Stimulated activated CD4-positive, alpha-beta T cell treated with anti-CD3 and anti-CD28 coated beads, Interleukin-1b, Interleukin-23, amount 100 ng/mL, for 48 hours (primary cell): ENCODE measurements at regions not wholly inside any gene's neighbourhood (a gene's known extent, or its start where the extent isn't known, plus 50 kb on each side); places are given as distances from the start of the nearest gene placed in this dataset.

Experiments used
- DNase-seq: peaks from one replicate; pipeline ENCODE4 v3.0.0-alpha.2; 2020

DNA sequence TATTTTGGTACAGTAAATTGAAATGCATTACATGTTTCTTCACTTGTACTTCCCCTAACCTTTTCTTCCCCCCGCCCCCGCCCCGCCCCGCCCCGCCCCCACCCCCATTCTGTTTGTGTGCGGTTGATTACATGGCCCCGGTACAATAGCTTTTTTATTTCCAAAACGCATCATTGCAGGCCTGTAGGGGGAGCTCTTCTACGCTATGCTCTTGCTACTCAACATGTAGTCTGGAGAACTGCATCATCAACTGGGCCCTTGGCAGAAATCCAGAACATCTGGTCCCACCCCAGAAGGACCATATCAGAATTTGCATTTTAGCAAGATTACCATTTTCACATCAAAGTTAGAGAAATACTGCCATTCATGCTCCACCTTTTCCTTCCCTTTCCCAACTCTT, 333.3 kb upstream of the DDX53 start:
- DNase-seq, result peak; percentile 1

DNA sequence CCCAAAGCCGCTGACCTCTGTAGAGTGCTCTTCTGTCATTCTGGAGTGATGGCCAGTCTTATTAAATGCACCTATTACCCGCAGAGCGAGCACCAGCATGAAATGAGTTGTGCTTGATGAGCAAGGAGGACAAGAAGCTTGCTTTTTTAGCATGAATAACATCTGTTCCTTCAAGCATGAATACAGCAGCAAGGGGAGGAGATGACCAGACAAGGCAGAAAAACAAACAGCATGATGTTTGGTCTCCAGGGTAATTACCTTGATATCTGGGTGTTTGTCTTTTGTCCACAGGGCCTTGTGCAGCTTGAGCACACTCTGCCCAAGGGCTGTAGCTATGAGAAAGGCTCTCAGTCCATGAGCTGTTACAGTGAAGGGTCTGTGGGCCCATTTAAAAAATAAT, 324.8 kb upstream of the DDX53 start:
- DNase-seq, result no peak

DNA sequence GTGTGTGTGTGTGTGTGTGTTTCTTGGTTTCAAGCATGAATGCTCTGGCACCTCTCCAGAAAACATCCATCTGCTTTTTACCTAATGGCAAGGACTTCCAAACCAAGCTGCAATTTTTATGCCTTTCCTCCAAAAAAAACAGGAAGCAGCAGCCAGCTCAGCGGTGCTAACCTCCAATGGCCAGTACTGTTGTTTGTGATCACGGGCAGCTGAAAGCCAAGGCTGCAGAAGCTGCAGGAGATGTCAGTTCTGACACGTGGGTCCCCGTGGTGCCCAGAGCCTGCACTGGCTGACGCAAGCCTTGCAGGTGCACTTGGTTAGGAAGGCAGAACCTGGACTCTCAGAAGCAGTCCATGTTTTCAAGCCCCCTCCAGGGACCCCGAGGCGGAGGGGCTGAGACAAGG, 313.6 kb upstream of the DDX53 start:
- DNase-seq, result no peak

DNA sequence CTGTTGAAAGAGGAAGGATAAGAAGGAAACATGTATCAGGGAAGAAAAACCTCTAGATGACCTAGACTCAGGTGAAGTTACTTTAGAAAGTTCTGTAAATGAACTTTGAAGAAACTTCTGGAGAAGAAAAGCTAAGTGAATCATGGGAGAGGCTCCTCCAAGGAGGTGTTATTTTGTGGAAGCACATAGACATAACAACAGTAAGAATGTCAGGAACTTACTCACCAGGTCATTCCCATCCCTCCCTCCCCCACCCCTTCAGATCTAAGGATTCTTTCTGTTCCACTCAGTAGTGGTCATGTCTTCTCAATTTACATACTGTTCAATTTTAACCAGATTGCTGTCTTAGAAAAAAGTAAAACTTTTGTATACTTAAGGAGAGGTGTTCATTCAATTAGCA, 310.5 kb upstream of the DDX53 start:
- no peak for DNase-seq

DNA sequence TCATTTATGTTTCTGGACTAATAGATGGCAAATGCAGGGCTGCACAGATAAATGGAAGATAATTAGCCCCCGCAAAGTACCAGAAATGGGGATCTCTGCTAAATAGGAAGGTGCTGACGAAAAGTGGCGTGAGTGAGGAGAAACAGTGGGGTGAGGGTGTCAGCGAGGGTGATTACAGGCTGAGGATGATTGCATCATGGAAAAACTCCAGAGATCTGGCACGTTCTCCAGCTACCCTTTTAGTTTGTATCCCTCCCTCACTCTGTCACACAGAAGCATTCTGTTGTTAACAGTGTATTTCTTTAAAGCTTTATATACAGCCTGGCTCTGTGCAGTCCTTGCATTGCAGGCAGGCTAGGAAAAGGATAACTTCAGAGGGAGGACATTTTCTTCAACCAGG, 309.6 kb upstream of the DDX53 start:
- DNase-seq, result no peak

DNA sequence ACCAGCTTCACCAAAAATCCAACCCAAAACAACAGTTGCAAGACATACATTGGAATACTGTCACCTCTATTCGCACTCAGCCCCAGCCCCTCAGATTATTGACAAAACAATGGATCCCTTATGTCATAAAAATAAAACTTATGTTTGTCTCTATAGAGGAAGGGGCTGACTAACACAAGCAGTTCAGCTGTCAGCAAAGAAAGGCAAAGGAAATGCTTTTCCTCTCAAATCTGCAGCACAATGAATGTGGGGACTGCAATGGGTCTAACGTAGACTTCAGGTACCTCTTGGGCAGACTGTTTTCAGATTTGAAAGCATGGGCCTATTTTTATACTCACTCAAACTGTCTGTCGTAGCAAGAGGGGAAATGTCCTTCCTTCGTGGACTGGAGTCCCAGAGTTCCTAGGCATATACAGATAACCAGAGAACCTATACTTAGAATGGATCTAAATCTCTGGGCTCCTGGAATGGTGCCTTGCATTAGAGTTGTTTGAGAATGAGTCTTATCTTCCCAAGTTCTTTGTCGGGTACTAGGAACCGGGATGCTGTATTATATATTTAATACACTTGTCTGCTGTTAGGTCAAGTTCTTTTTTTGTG, 307.7 kb upstream of the DDX53 start:
- DNase-seq, result no peak

DNA sequence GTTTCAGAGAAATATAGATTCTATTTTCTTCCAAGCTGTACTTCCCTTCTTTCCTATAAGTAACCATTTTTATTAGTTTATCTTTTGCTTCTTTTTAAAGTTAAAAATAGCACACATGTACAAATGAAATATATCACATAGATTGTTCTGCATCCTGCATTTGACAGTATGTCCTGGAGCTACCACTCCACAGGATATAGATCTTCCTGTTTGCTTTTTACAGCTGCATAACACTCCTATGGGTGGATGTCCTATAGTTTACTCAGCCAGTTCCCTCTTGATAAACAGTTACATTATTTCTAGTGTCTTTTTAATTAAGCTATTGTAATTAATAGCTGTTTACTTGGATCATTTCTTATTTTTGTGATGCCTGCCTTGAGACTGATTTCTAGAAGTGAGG, 301.6 kb upstream of the DDX53 start:
- no peak for DNase-seq

DNA sequence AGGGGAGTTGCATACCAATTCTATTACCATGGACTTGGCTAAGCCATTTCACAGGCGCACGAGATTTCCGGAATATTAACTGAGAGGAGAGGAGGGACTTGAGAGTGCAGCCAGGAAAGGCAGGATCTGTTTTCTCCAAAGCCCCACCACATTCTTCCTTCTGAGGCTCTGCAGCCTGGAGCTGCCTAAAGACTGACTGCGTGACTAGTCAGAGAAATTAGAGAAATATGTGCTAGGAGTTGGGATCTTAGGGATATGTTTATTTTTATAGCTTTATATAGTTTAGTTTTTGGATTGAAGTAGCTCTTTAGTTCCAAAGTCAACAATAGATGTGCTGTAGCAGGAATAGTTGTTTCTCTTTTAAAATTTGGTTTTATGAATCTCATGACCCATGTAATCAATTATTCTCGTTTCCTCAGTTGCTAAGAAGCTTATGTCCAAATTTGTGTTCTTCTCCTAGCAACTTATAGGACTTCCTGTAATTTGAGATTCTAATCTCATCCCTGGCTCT, 300.1 kb upstream of the DDX53 start:
- DNase-seq, result no peak

DNA sequence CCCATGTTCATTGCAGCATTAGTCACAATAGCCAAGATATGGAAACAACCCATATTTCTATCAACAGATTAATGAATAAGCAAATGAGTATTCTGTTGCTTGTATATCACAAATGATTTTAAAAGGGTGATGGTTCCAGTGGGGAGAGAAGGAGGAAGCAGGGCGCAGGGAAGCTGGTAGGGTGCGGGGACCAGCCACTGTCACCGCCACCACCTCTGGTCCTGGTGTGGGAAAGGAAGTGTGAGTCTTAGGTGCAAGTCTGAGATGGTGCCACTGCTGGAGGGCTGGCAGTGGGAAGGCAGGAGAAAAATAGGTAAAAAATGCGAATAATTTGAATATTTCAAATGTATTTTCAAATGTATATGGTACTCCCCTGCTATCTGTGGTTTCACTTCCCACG, 286.8 kb upstream of the DDX53 start:
- DNase-seq, result no peak

DNA sequence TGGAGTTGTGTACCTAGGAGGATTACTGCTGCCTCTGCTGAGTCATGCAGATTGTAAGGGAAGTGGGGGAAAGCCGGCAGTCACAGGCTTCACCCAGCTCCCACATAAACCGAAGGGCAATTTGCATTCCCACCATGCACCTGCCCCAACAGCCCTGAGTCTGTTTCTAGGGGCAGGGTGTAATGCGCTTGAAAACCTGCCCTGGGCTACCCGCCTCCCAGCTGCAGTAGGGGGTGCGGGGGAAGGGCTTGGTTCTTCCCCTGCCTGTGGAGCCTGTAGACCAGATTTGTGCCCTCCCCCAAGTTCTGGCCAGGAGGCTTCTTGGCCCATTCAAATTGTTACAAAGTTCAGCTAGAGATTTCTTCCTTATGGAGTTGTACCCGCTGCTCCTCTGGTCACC, 269.2 kb upstream of the DDX53 start:
- no peak for DNase-seq

DNA sequence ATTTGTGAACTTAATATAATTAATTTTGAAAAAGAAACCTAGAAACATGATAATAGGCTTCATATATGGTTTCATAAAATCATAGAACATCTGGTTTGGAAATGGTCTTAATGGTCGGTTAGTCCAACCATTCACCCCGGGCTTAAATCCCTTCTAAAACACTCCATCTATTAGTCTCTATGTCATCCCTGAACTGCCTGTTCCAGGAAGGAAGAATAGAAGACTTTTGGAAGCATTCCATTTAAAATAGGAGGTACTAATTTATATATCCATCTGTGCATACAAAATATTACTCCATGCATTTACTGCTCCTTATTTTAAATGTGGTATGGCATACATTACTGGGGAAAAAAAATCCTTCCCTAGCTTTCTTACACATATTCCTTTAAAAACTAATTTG, 262.2 kb upstream of the DDX53 start:
- DNase-seq, result no peak

DNA sequence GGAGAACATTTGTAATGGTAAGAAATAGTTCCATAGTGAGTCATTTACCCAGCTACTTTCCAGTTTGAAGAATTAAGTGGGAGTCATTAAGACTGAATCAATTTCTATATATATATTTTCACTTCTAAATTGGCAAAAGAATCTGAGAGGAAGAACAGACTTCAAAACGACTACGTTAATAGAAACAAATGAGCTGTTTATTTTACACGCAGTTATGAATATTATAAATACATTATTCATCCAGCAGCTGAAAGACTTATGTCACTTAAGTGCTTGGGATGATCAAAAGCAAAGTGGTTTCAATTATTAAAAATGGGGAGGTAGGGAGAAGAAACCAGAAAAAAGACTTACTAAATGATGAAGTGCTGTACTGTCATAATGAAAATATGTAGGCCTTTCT, 260.5 kb upstream of the DDX53 start:
- DNase-seq, result no peak

DNA sequence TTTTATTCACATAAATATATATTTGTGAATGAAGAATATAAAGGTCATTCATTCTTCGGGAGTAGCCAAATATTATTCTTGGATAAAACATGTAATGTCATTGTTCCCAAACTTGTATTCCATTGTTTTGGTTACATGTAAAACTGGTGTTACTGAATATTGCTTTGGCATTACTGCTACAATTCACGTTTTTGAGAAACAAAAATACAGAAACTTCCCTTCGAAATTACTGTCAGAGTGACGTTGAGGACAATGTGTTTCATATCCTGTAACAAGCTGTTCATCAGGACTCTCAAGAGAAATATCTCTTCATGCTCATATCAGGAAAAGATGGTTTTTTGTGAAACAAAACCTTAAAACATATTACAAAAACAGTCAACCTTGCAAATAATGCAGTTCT, 258.9 kb upstream of the DDX53 start:
- DNase-seq, result no peak

DNA sequence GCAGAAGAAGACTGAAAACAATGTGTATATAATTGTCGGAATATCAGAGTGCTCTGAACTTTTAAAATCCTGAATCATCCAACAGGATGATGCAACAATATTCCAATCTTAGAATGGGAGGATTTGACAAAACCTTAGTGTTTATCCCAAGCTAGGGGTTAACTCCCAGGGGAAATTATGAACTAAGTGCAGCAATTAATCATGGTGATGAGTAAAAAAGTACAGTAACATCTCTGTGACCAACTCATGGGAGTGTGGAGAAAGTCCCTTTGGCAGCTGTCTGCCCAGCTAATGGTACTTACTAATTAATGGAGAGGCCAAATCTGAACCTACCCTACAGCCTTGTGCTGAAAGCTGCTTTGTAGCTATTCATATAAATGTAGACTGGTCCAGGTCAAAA, 257.6 kb upstream of the DDX53 start:
- DNase-seq, result no peak

DNA sequence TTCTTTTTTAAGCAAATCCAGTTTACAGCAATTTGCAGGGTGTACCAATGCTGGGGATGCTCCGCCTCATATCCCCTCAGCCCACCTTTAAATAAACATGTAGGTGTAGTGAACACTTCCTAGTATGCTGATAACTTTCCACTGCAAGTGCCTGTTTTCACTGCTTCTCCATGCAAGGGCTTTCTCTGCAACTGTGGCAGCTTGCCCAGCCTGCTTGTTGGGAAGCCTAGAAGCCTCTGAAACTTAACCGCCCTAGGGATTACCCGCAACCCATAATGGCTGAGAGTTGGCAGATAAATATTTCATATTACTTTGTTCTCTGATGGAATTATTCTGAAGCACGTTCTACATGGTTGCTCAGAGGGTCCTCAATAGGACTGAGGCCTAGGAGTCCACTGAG, 253.7 kb upstream of the DDX53 start:
- no peak for DNase-seq

DNA sequence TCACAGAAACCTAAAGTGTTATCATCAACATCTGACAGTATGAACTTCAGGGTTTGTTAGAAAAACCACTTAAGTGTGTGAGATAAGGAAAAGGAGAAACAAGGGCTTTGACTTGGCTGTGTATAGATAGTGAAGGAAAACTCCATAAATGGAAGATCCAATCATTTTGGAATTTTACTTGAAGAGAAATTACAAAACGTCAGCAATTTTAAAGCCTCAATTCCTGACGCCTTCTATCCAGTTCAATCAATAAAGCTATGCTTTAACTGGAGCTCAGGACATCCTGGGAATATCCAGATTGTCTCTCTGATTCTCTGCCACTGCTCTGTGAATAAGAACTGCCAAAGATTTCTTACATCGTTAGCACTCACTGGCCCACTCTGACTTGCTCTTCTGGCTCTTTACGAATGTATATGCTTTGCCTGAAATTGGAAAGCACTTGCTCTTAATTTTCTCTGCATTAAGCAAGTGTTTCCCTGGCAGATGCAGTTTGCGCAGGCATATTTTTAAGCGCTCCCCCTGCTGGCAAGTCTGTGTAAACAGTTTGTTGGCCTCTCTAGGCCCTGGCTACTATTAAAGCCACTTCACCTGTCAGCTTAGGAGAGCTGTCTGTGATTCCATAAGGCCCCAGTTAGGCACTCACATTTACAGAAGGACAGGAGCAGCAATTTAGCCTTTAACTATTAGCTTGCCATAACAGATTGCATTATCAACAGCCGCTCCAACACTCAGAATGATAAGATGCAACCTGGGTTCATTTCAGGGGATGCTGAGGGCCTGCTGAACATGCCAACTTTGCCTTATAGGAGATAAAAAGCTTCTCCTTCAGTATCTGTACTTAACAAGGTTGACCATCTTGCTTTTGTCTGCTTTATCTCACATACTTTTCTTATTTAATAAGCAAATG, 251.4 kb upstream of the DDX53 start:
- DNase-seq, result peak; percentile 10

DNA sequence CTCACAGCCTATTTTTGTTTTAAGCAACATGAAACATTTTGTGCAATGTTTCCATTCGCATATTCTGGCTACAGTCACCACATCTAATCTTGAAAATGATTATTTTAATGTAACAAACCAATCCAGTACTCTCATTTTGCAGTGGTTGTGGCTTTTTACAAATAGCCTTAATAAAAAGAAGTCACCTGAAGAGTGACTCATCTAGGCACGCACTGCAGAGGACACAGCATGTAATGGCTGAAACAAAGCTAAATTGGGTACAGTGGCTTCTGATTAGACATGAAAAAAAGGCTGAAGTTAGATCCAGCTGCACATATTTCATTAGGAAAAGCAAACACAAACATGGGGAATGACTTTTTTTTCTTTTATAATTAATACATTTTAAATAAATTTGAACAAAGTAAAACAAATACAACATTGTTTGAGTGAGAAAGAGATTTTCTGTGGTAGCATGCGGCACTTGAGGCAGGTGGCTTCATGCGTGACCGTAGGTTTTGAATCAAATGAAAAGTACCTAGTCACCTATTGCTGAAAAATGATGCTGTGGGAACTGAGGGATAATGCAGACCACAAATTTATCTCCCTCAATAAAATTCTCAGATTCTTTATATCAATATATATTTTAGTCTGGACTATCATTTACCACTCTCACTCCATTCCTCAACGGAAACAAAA, 240.8 kb upstream of the DDX53 start:
- no peak for DNase-seq

DNA sequence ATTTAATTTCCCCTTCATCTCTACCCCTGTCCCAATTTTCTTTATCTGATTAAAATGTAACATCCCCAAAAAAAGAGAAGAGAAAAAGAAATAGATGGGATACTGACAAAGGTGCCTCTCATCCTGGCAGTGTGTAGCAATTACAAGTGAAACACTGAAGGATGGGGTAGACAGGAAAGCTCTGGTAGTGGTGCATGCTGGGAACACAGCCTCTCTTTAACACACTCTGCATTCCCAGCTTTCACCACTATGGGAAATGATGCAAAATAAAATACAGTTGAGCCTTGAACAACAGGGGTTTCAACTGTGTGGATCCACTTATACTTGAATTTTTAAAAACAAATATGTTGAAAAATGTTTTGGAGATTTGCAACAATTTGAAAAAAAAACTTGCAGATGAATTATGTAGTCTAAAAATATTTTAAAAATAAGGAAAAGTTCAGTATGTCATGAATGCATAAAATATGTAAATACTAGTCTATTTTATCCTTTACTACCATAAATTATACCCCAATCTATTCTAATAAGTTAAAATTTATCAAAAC, 239.2 kb upstream of the DDX53 start:
- DNase-seq, result no peak

DNA sequence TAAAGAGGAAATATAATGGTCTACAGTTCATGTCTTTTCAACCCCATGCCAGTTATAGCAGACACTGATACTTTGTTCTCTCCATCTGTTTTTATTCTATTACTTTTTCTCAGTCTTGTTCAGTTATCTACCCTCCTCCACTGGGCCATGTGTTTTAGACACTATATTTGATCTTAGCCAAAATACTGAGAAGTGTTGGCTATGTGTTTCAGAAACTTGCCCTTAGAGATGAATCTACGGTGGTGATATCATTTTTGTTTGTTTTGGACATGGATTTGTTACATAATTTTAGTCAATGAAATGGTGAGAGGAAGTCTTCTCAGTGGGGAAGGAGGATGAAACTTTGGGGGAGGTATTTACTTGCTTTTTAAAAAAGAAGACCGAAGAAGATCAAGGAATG, 211.5 kb upstream of the DDX53 start:
- no peak for DNase-seq

DNA sequence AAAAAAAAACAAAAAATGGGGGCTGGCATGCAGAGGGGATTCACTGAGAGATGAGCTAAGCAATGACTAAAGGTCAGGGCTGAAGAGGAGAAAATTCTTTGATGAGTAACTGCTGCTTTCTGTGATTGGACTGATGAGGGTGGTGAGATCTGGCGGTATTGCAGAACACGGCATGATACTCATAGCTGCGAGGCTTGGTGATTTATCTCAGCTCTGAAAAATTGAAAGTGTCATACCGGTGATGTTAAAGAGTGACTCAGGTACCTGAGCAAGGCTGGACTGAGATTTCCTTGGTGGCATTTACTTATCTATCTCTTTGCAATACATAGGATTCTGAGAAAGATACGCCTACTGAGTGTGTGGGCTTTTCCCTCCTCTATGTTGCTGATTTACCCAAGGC, 204.1 kb upstream of the DDX53 start:
- no peak for DNase-seq

DNA sequence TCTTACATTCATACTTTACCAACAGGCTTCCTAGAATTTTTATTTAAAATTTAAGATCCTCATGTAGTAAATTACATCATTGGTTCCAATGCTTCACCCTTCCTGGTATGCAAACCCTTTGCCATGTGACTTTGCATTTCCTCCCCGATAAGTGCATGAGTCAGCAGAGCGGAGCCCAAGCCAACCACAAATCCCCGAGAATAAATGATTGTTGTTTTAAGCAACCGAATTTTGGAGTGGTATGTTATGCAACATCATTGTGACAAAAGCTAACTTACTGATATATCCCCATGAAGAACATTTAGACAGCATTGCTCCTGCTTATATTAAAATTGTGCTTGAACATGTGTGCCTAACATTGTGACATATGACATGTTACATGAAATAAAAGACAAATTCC, 199.4 kb upstream of the DDX53 start:
- no peak for DNase-seq

DNA sequence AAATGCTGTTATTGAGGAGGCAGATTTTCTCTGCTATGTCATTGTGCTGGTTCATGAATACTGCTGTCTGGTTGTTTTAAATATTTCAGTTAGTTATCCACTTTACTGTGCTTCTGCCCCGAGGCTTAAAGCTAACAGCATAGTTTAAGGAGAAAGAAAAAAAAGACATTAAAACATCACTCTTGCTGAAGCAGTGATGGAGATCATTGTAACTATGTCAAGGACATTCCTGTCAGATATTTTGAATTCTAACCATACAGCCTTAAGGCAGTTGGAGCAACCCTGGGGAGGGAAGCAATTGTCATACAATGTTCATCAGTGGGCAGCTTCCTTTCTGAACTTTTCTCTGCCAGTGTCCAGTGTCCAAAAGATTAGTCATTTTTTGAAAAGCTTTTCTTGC, 199.0 kb upstream of the DDX53 start:
- DNase-seq, result no peak

DNA sequence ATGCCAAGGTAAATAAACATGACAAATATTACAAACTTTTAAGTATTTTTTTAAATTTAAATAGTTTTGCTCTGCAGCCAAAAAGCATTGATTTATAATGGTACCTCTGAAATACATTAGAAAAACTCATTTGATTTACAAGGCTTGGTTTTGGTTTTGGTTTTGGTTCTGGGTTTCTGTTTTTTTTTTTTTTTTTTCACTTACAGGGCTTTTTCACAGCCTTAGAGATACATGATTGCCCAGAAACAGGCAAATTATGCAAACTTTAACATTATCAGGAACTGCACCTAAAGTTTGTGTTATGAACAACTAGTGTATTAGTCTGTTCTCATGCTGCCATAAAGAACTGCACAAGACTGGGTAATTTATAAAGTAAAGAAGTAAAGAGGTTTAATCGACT, 196.4 kb upstream of the DDX53 start:
- DNase-seq, result no peak

DNA sequence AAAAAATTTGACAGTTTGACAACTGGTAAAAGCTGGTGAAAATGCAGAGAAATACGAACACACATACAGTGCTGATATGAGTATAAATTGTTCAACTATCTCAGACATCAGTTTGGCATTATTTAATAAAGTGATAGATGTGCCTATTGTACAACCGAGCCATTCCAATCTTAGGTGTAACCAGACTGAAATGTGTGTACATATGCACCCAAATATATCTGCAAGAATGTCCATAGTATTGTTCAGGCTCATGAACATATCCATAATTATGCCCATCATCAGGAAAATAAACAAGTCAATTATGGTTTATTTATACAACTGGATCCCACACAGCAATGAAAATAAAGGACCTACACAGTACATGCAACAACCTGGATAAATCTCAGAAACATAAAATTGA, 188.9 kb upstream of the DDX53 start:
- DNase-seq, result no peak
